DOHH2 (cell line): ENCODE measurements at regions not wholly inside any gene's neighbourhood (a gene's known extent, or its start where the extent isn't known, plus 50 kb on each side); places are given as distances from the start of the nearest gene placed in this dataset.

Source experiments
- H3F3A ChIP-seq: fragments of 200-600 bp; sonication (generic), shearing (Covaris generic); 2 replicates; pipeline ENCODE4 v1.6.0; 2016; ENCODE audit warnings: antibody characterized with exemption, mild to moderate bottlenecking; ENCODE audit not compliant: control insufficient read depth, insufficient read depth
- H3K27ac ChIP-seq: fragments of 200-600 bp; sonication (generic); 2 replicates; pipeline ENCODE4 v1.5.1; 2014; ENCODE audit warnings: low read depth, mild to moderate bottlenecking, low read length, moderate library complexity
- H3K27me3 ChIP-seq: fragments of 200-600 bp; sonication (generic); 2 replicates; pipeline ENCODE4 v1.6.1; 2014; ENCODE audit warnings: mild to moderate bottlenecking, low read length, mixed read lengths; ENCODE audit not compliant: control insufficient read depth
- H3K36me3 ChIP-seq: fragments of 200-600 bp; sonication (generic); 2 replicates; pipeline ENCODE4 v1.6.1; 2014; ENCODE audit warnings: mild to moderate bottlenecking, low read length, moderate library complexity, mixed read lengths; ENCODE audit not compliant: control insufficient read depth
- H3K4me1 ChIP-seq: fragments of 200-600 bp; sonication (generic); 2 replicates; pipeline ENCODE4 v1.6.1; 2014; ENCODE audit warnings: mild to moderate bottlenecking, low read length, mixed read lengths; ENCODE audit not compliant: control insufficient read depth
- H3K4me2 ChIP-seq: fragments of 200-600 bp; sonication (generic); 2 replicates; pipeline ENCODE4 v1.6.0; 2014; ENCODE audit warnings: mild to moderate bottlenecking, low read length, moderate library complexity
- H3K4me3 ChIP-seq: fragments of 200-600 bp; sonication (generic); 2 replicates; pipeline ENCODE4 v1.5.1; 2014; ENCODE audit warnings: mild to moderate bottlenecking, low read length, mixed read lengths
- H3K79me2 ChIP-seq: fragments of 200-600 bp; sonication (generic); 2 replicates; pipeline ENCODE4 v1.6.1; 2014; ENCODE audit warnings: mild to moderate bottlenecking, low read length, mixed read lengths; ENCODE audit not compliant: control insufficient read depth
- H3K9me2 ChIP-seq: fragments of 200-600 bp; sonication (generic); replicated peaks from 2 replicates; pipeline ENCODE4 v1.6.1; 2014; ENCODE audit warnings: mild to moderate bottlenecking, low read length, mixed read lengths; ENCODE audit not compliant: control insufficient read depth
- H3K9me3 ChIP-seq: fragments of 200-600 bp; sonication (generic); 2 replicates; pipeline ENCODE4 v1.6.1; 2014; ENCODE audit warnings: antibody characterized with exemption, low read length, mixed read lengths; ENCODE audit not compliant: control insufficient read depth, insufficient read depth
- H4K20me1 ChIP-seq: fragments of 200-600 bp; sonication (generic); 2 replicates; pipeline ENCODE4 v1.6.0; 2014; ENCODE audit warnings: low read depth, mild to moderate bottlenecking, antibody characterized with exemption, low read length, moderate library complexity; ENCODE audit not compliant: control insufficient read depth, insufficient read depth
- EZH2phosphoT487 ChIP-seq: fragments of 200-600 bp; sonication (generic); IDR thresholded peaks from 2 replicates; pipeline ENCODE4 v1.6.1; 2017; ENCODE audit warnings: borderline replicate concordance, mild to moderate bottlenecking, antibody characterized with exemption, low read length, moderate library complexity, mixed read lengths
- TF ChIP-seq, protein P1 (sequence below): fragments of 200-600 bp; sonication (generic); IDR thresholded peaks from one replicate; pipeline ENCODE4 v1.5.1; 2014; ENCODE audit warnings: antibody characterized with exemption, mild to moderate bottlenecking, low read depth, low read length; ENCODE audit not compliant: poor library complexity, severe bottlenecking

DNA sequence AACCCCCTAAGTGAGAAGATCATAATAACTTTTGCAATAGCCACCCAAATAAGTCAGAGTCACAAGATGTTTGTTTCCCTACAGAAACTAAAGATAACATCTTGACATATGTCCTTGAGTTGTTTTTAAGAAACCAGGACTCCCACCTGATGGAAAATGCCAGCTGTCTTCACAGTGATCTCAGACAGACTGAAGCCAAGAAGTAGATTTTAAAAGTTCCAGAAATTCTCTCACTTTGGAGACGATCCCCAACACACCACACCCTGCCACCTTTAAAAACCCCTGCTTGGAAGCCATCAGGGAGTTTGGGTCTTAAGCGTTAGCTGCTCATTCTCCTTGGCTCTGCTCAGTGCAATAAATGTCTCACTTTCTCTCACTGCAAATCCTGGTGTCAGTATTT lies 63.0 kb downstream of the GPR6 start:
- no peaks in the 10 kb centered on the region for H3K9me2 ChIP-seq
- H3K4me3 ChIP-seq: no peak overlapping the region
- H3K27me3 ChIP-seq: no peaks in the 10 kb centered on the region
- no peak overlapping the region for H3K27ac ChIP-seq
- no peaks in the 10 kb centered on the region for H3K36me3 ChIP-seq
- no peaks in the 10 kb centered on the region for H4K20me1 ChIP-seq
- no peaks in the 10 kb centered on the region for H3K79me2 ChIP-seq
- H3K4me2 ChIP-seq: no peak overlapping the region
- peaks cover 10% of the 10 kb centered on the region for H3K4me1 ChIP-seq
- H3F3A ChIP-seq: no peaks in the 10 kb centered on the region
- H3K9me3 ChIP-seq: peaks cover 3% of the 10 kb centered on the region; the same call in 1 of the 2 replicates
- no peak for TF ChIP-seq EZH2phosphoT487
- TF ChIP-seq, protein P1, sequence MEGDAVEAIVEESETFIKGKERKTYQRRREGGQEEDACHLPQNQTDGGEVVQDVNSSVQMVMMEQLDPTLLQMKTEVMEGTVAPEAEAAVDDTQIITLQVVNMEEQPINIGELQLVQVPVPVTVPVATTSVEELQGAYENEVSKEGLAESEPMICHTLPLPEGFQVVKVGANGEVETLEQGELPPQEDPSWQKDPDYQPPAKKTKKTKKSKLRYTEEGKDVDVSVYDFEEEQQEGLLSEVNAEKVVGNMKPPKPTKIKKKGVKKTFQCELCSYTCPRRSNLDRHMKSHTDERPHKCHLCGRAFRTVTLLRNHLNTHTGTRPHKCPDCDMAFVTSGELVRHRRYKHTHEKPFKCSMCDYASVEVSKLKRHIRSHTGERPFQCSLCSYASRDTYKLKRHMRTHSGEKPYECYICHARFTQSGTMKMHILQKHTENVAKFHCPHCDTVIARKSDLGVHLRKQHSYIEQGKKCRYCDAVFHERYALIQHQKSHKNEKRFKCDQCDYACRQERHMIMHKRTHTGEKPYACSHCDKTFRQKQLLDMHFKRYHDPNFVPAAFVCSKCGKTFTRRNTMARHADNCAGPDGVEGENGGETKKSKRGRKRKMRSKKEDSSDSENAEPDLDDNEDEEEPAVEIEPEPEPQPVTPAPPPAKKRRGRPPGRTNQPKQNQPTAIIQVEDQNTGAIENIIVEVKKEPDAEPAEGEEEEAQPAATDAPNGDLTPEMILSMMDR: no peak

DNA sequence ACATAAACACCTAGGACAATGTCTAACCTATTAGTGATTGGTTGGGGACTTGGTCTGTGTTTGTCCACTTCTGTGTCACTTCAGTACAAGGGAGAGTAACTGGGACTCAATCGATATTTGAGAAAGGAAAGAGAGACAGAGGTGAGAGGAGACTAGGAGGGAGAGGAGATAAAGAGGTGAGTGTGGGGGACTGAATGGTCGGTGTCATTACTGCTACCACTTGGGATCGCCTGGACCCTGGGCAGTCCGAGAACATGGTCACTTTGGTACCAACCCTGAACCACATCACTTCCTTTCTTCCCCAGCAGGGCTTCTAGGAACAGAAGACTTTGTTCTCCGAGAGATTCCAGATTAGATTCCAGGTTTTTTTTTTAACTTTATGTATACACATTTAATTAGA lies 63.7 kb downstream of the GPR6 start:
- Histone ChIP-seq H3K4me3 (no peak overlapping the region), H3F3A (no peaks in the 10 kb centered on the region), H3K36me3 (no peaks in the 10 kb centered on the region), H4K20me1 (no peaks in the 10 kb centered on the region), H3K27ac (no peak overlapping the region), H3K27me3 (no peaks in the 10 kb centered on the region), H3K4me2 (no peak overlapping the region), H3K9me2 (no peaks in the 10 kb centered on the region), H3K79me2 (no peaks in the 10 kb centered on the region), H3K9me3 (peaks cover 3% of the 10 kb centered on the region; the same call in 1 of the 2 replicates), H3K4me1 (peaks cover 10% of the 10 kb centered on the region)
- TF ChIP-seq EZH2phosphoT487: no peak
- TF ChIP-seq, protein P1: no peak

DNA sequence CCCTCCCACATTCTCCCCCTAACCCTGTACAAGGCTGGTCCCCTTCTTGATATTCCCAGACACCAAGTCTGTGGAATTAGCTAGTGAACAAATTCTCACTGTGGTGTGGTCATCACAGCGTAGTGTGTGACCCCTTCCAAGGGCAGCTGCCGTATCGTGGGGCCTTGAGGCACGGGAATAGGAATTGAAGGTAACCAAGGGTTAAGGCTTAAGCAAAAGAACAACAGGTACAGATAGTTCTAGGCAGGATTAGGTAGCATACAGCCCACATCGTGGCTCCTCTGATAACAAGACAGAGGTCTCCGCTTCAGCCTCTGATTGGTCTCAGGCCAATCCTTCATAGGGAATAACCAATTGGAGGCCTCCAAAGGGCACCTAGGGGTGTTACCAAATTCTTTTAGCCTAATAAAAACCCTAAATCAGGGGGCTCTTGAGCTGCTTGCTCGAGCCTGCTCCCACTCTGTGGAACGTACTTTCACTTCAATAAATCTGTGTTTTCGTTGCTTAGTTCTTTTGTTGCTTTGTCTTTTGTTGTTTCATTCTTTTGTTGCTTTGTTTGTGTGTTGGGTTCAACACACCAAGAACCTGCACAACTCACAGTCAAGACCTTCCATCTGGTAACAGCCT lies 64.7 kb downstream of the GPR6 start:
- H3K4me2 ChIP-seq: no peak overlapping the region
- no peaks in the 10 kb centered on the region for H3F3A ChIP-seq
- peaks cover 10% of the 10 kb centered on the region for H3K4me1 ChIP-seq
- no peaks in the 10 kb centered on the region for H3K36me3 ChIP-seq
- no peak for TF ChIP-seq EZH2phosphoT487
- TF ChIP-seq, protein P1: no peak
- H3K27me3 ChIP-seq: no peaks in the 10 kb centered on the region
- H3K27ac ChIP-seq: no peak overlapping the region
- no peaks in the 10 kb centered on the region for H4K20me1 ChIP-seq
- H3K9me3 ChIP-seq: peaks cover 3% of the 10 kb centered on the region; the same call in 1 of the 2 replicates
- H3K79me2 ChIP-seq: no peaks in the 10 kb centered on the region
- H3K4me3 ChIP-seq: no peak overlapping the region
- no peaks in the 10 kb centered on the region for H3K9me2 ChIP-seq
